OCI-LY3 (cell line): ENCODE measurements at regions not wholly inside any gene's neighbourhood (a gene's known extent, or its start where the extent isn't known, plus 50 kb on each side); places are given as distances from the start of the nearest gene placed in this dataset.

Experiments used
- H2AFZ ChIP-seq: fragments of 200-600, 300-600 bp; shearing (Covaris generic); 2 replicates; pipeline ENCODE4 v1.6.0; 2014; ENCODE audit warnings: antibody characterized with exemption, low read depth, low read length
- H3K27ac ChIP-seq: fragments of 200-600, 300-600 bp; sonication (generic); 2 replicates; pipeline ENCODE4 v1.5.1; 2014; ENCODE audit warnings: mild to moderate bottlenecking, low read length, moderate library complexity, mixed read lengths
- H3K27me3 ChIP-seq: fragments of 200-600, 300-600 bp; sonication (generic); 2 replicates; pipeline ENCODE4 v1.6.1; 2014; ENCODE audit warnings: low read depth, low read length, mixed read lengths
- H3K36me3 ChIP-seq: fragments of 200-600, 300-600 bp; sonication (generic); replicated peaks from 2 replicates; pipeline ENCODE3; 2014; ENCODE audit warnings: low read depth, low read length, mixed read lengths
- H3K4me1 ChIP-seq: fragments of 300-600, 200-600 bp; sonication (generic); 2 replicates; pipeline ENCODE4 v1.6.1; 2014; ENCODE audit warnings: low read length, mixed read lengths
- H3K4me2 ChIP-seq: fragments of 200-600, 300-600 bp; sonication (generic); 2 replicates; pipeline ENCODE4 v1.6.1; 2014; ENCODE audit warnings: low read length, mixed read lengths
- H3K4me3 ChIP-seq: fragments of 300-600, 200-600 bp; sonication (generic); 2 replicates; pipeline ENCODE4 v1.5.1; 2014; ENCODE audit warnings: antibody characterized with exemption, mild to moderate bottlenecking, low read length, moderate library complexity
- H3K79me2 ChIP-seq: fragments of 300-600, 200-600 bp; shearing (Covaris generic); 2 replicates; pipeline ENCODE4 v1.6.1; 2014; ENCODE audit warnings: mild to moderate bottlenecking, low read length, mixed read lengths
- H3K9ac ChIP-seq: fragments of 300-600, 200-600 bp; shearing (Covaris generic); 2 replicates; pipeline ENCODE4 v1.6.0; 2014; ENCODE audit warnings: mild to moderate bottlenecking, low read length, moderate library complexity
- H3K9me3 ChIP-seq: fragments of 200-600, 300-600 bp; shearing (Covaris generic); 2 replicates; pipeline ENCODE4 v1.6.1; 2014; ENCODE audit warnings: low read length, mixed read lengths; ENCODE audit not compliant: insufficient read depth
- H4K20me1 ChIP-seq: fragments of 200-600, 300-600 bp; sonication (generic); 2 replicates; pipeline ENCODE4 v1.6.1; 2016; ENCODE audit warnings: low read length, mixed read lengths; ENCODE audit not compliant: insufficient read depth
- EZH2phosphoT487 ChIP-seq: fragments of 200-600 bp; shearing (Covaris generic); IDR thresholded peaks from 2 replicates; pipeline ENCODE4 v1.6.1; 2018; ENCODE audit warnings: antibody characterized with exemption, mixed run types, low read depth
- TF ChIP-seq, protein P1 (sequence below): fragments of 200-600, 300-600 bp; sonication (generic); IDR thresholded peaks from 2 replicates; pipeline ENCODE4 v1.5.1; 2014; ENCODE audit warnings: antibody characterized with exemption, low read length, low read depth

DNA sequence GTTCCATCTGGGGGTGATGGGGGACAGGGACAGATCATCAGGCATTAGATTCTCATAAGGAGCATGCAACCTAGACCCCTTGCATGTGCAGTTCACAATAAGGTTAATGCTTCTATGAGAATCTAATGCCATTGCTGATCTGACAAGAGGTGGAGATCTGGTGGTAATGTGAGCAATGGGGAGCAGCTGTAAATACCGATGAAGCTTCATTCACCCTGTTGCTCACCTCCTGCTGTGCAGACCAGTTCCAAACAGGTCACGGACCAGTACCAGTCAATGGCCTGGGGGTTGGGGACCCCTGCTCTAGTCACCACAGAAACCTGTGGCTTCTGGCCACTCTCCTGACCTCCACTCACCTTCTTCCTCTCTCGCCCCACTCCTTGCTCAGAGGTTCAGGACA, 229.9 kb downstream of the PTPRU start:
- Histone ChIP-seq H3K9me3 (no peaks in the 10 kb centered on the region), H3K36me3 (no peaks in the 10 kb centered on the region), H3K79me2 (no peaks in the 10 kb centered on the region), H4K20me1 (no peaks in the 10 kb centered on the region), H3K4me2 (no peak overlapping the region), H2AFZ (no peak overlapping the region), H3K4me3 (no peak overlapping the region), H3K9ac (no peak overlapping the region), H3K27me3 (no peaks in the 10 kb centered on the region), H3K27ac (no peak overlapping the region), H3K4me1 (no peaks in the 10 kb centered on the region)
- TF ChIP-seq EZH2phosphoT487: no peak
- TF ChIP-seq, protein P1, sequence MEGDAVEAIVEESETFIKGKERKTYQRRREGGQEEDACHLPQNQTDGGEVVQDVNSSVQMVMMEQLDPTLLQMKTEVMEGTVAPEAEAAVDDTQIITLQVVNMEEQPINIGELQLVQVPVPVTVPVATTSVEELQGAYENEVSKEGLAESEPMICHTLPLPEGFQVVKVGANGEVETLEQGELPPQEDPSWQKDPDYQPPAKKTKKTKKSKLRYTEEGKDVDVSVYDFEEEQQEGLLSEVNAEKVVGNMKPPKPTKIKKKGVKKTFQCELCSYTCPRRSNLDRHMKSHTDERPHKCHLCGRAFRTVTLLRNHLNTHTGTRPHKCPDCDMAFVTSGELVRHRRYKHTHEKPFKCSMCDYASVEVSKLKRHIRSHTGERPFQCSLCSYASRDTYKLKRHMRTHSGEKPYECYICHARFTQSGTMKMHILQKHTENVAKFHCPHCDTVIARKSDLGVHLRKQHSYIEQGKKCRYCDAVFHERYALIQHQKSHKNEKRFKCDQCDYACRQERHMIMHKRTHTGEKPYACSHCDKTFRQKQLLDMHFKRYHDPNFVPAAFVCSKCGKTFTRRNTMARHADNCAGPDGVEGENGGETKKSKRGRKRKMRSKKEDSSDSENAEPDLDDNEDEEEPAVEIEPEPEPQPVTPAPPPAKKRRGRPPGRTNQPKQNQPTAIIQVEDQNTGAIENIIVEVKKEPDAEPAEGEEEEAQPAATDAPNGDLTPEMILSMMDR: no peak

DNA sequence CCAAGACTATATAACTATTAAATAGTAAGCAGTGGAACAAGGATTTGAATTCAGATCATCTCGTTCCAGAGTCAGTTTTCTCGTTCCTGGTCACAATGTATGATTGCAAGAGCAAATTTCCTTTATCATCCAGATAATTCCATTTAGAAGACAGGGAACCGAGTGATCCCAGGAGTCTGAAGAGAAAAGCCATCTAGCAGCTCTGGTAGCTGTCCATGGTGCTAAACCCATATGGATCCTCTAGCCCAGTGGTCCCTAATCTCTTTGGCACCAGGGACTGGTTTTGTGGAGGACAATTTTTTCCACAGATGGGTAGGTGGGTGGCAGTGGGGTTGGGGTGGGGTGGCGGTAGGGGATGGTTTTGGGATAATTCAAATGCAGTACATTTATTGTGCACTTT, 229.4 kb downstream of the PTPRU start:
- no peak for TF ChIP-seq EZH2phosphoT487
- TF ChIP-seq, protein P1: no peak
- H3K4me2 ChIP-seq: no peak overlapping the region
- H3K9ac ChIP-seq: no peak overlapping the region
- H2AFZ ChIP-seq: no peak overlapping the region
- H3K9me3 ChIP-seq: no peaks in the 10 kb centered on the region
- no peaks in the 10 kb centered on the region for H4K20me1 ChIP-seq
- no peaks in the 10 kb centered on the region for H3K4me1 ChIP-seq
- no peaks in the 10 kb centered on the region for H3K36me3 ChIP-seq
- no peaks in the 10 kb centered on the region for H3K27me3 ChIP-seq
- no peak overlapping the region for H3K4me3 ChIP-seq
- H3K27ac ChIP-seq: no peak overlapping the region
- H3K79me2 ChIP-seq: no peaks in the 10 kb centered on the region

DNA sequence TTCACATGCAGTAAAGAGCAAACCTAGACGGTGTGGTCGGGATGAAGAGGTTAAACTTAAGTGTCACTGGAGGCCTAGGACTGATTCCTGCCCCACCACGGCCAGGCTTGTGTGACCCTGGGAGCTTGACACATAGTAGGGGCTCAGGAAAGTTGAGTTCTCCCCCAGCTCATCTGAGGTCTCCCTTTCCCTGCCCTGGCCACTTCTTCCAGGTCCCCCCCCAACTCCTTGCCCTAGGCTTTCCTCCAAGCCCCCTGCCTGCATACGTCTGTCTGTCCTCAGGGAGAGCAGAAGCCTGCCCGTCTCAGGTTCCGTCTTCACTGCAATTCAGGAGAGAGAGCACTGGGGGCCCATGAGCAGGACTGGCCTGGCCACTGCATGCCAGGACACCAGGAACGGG, 225.8 kb downstream of the PTPRU start:
- Histone ChIP-seq H3K36me3 (no peaks in the 10 kb centered on the region), H3K4me3 (no peak overlapping the region), H3K27me3 (no peaks in the 10 kb centered on the region), H4K20me1 (no peaks in the 10 kb centered on the region), H3K4me1 (0 out of 2 replicates have a peak, but pooled peaks cover 2% of the 10 kb centered on the region), H2AFZ (no peak overlapping the region), H3K79me2 (no peaks in the 10 kb centered on the region), H3K9ac (no peak overlapping the region), H3K4me2 (no peak overlapping the region), H3K9me3 (no peaks in the 10 kb centered on the region), H3K27ac (no peak overlapping the region)
- no peak for TF ChIP-seq EZH2phosphoT487
- TF ChIP-seq, protein P1: no peak

DNA sequence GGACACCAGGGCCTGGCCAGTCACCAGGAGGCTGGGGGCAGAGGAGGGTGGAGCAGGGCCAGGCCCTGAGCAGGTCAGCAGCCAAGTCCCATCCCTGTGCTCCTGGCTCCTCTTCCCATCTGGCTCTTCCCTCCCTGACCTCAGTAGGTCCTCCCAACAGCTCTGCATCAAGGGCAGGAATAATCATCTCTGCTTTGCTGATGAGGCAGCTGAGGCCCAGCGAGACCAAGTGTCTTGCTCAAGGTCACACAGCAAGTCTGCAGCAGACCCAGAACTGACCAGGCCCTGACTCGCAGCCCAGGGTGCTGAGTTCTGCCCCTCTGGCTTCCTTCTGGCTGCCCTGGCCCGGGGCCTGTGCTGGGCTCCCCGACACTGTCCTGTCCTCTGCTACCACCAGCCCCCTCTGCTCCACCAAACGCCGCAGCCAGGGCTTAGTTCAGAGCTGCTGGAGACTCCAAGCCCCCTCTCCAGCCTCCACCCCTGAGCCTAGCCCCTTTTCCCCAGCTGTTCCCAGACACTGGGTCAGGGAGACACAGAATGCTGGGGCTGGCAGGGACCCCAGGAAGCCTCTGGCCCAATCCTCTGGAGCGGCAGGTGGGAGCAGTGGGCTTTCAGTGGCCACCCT, 224.9 kb downstream of the PTPRU start:
- H3K79me2 ChIP-seq: no peaks in the 10 kb centered on the region
- H3K27ac ChIP-seq: no peak overlapping the region
- H2AFZ ChIP-seq: no peak overlapping the region
- H4K20me1 ChIP-seq: no peaks in the 10 kb centered on the region
- H3K9me3 ChIP-seq: no peaks in the 10 kb centered on the region
- no peak overlapping the region for H3K4me2 ChIP-seq
- TF ChIP-seq, protein P1: no peak
- no peak for TF ChIP-seq EZH2phosphoT487
- H3K36me3 ChIP-seq: no peaks in the 10 kb centered on the region
- no peak overlapping the region for H3K4me3 ChIP-seq
- H3K4me1 ChIP-seq: 0 out of 2 replicates have a peak, but pooled peaks cover 2% of the 10 kb centered on the region
- no peaks in the 10 kb centered on the region for H3K27me3 ChIP-seq
- H3K9ac ChIP-seq: no peak overlapping the region
